Mesothelial cell of epicardium (in vitro differentiated cells): ENCODE measurements at regions not wholly inside any gene's neighbourhood (a gene's known extent, or its start where the extent isn't known, plus 50 kb on each side); places are given as distances from the start of the nearest gene placed in this dataset.

ENCODE experiments used
- DNase-seq, 2 experiments: peaks; one replicate each; pipeline ENCODE4 v3.0.0; 2021; ENCODE audit warnings: low spot score in 2 of 2; ENCODE audit not compliant: unreplicated experiment in 2 of 2
- H3K27ac Mint-ChIP-seq: 2 replicates; pipeline ENCODE4 v1.8.0; 2021; ENCODE audit warnings: mixed read lengths
- H3K27me3 Mint-ChIP-seq: 2 replicates; pipeline ENCODE4 v1.8.0; 2021; ENCODE audit warnings: low read depth, mixed read lengths
- H3K36me3 Mint-ChIP-seq: 2 replicates; pipeline ENCODE4 v1.8.0; 2021; ENCODE audit warnings: mixed read lengths
- H3K4me1 Mint-ChIP-seq: 2 replicates; pipeline ENCODE4 v1.8.0; 2021; ENCODE audit warnings: mixed read lengths
- H3K4me3 Mint-ChIP-seq: 2 replicates; pipeline ENCODE4 v1.8.0; 2021; ENCODE audit warnings: mild to moderate bottlenecking, moderate library complexity, mixed read lengths
- H3K9me3 Mint-ChIP-seq: 2 replicates; pipeline ENCODE4 v1.8.0; 2021; ENCODE audit warnings: mixed read lengths
- CTCF ChIP-seq: fragments of 200-600 bp; sonication (generic); IDR thresholded peaks from one replicate; pipeline ENCODE4 v1.5.0; 2021; ENCODE audit warnings: antibody characterized with exemption; ENCODE audit not compliant: unreplicated experiment

GRCh38 chr2:45319683-45320455 is 291.2 kb downstream of the SRBD1 start:
- H3K4me3 Mint-ChIP-seq, result no peak overlapping the region
- no peaks in the 10 kb centered on the region for H3K4me1 Mint-ChIP-seq
- H3K9me3 Mint-ChIP-seq, result peaks cover 16% of the 10 kb centered on the region
- H3K36me3 Mint-ChIP-seq, result peaks cover 1% of the 10 kb centered on the region
- peaks cover 2% of the 10 kb centered on the region for H3K27me3 Mint-ChIP-seq
- no peak for TF ChIP-seq CTCF
- no peak overlapping the region for H3K27ac Mint-ChIP-seq
- no peak for DNase-seq

GRCh38 chr2:45318686-45319085 is 292.4 kb downstream of the SRBD1 start:
- H3K4me3 Mint-ChIP-seq, result no peak overlapping the region
- H3K4me1 Mint-ChIP-seq, result no peaks in the 10 kb centered on the region
- no peaks in the 10 kb centered on the region for H3K36me3 Mint-ChIP-seq
- peaks cover 12% of the 10 kb centered on the region for H3K9me3 Mint-ChIP-seq
- no peak for DNase-seq
- no peak for TF ChIP-seq CTCF
- H3K27me3 Mint-ChIP-seq, result peaks cover 2% of the 10 kb centered on the region
- no peak overlapping the region for H3K27ac Mint-ChIP-seq

- no peaks in the 10 kb centered on the region for H3K36me3 Mint-ChIP-seq
- no peak for TF ChIP-seq CTCF
- no peak for DNase-seq
- no peak overlapping the region for H3K27ac Mint-ChIP-seq
- H3K27me3 Mint-ChIP-seq, result peaks cover 2% of the 10 kb centered on the region
- H3K4me1 Mint-ChIP-seq, result no peaks in the 10 kb centered on the region
- H3K9me3 Mint-ChIP-seq, result peaks cover 7% of the 10 kb centered on the region
- no peak overlapping the region for H3K4me3 Mint-ChIP-seq
Observed at GRCh38 chr2:45316576-45317338, 294.3 kb downstream of the SRBD1 start.

GRCh38 chr2:45315861-45316260 is 295.2 kb downstream of the SRBD1 start:
- Mint-ChIP-seq H3K4me1 (no peaks in the 10 kb centered on the region), H3K9me3 (peaks cover 7% of the 10 kb centered on the region), H3K36me3 (no peaks in the 10 kb centered on the region), H3K27ac (no peak overlapping the region), H3K4me3 (no peak overlapping the region), H3K27me3 (peaks cover 7% of the 10 kb centered on the region)
- no peak for TF ChIP-seq CTCF
- DNase-seq, result no peak

GRCh38 chr2:45312275-45312674 is 298.8 kb downstream of the SRBD1 start:
- Mint-ChIP-seq H3K4me1 (no peaks in the 10 kb centered on the region), H3K27me3 (peaks cover 25% of the 10 kb centered on the region)

More at GRCh38 chr2:45312275-45312674, 298.8 kb downstream of the SRBD1 start:
- H3K36me3 Mint-ChIP-seq, result no peaks in the 10 kb centered on the region
- no peak for TF ChIP-seq CTCF
- H3K4me3 Mint-ChIP-seq, result no peak overlapping the region
- no peak overlapping the region for H3K27ac Mint-ChIP-seq
- DNase-seq, result no peak
- H3K9me3 Mint-ChIP-seq, result no peaks in the 10 kb centered on the region
